HL-60 (cell line): ENCODE measurements at regions not wholly inside any gene's neighbourhood (a gene's known extent, or its start where the extent isn't known, plus 50 kb on each side); places are given as distances from the start of the nearest gene placed in this dataset.

ENCODE experiments used
- DNase-seq, 2 experiments: peaks; one replicate each; pipeline ENCODE4 v3.0.0-alpha.2; 2010 to 2020; ENCODE audit warnings: low read depth in 1 of 2, low spot score in 1 of 2
- H3K27ac ChIP-seq: fragments of 250-450 bp; sonication (Bioruptor Pico); replicated peaks from 2 replicates; pipeline ENCODE4 v1.5.1; 2020; ENCODE audit warnings: mild to moderate bottlenecking, moderate library complexity
- H3K27me3 ChIP-seq: fragments of 250-450 bp; sonication (Bioruptor Pico); 2 replicates; pipeline ENCODE4 v1.5.1; 2021; ENCODE audit warnings: mild to moderate bottlenecking, moderate library complexity; ENCODE audit not compliant: insufficient read depth, poor library complexity, severe bottlenecking
- H3K4me3 ChIP-seq: replicated peaks from 2 replicates; pipeline ENCODE4 v1.5.1; 2011; ENCODE audit warnings: mild to moderate bottlenecking, control low read depth, low read length; ENCODE audit not compliant: insufficient read depth
- GABPA ChIP-seq: IDR thresholded peaks from 2 replicates; pipeline ENCODE4 v1.6.1; 2012; ENCODE audit warnings: low read depth
- POLR2AphosphoS5 ChIP-seq: IDR thresholded peaks from 2 replicates; pipeline ENCODE4 v1.6.1; 2012; ENCODE audit warnings: low read depth
- REST ChIP-seq: IDR thresholded peaks from 2 replicates; pipeline ENCODE4 v1.6.1; 2012; ENCODE audit warnings: low read depth; ENCODE audit not compliant: insufficient replicate concordance
- SPI1 ChIP-seq: IDR thresholded peaks from 2 replicates; pipeline ENCODE4 v1.6.1; 2012; ENCODE audit warnings: low read depth, mild to moderate bottlenecking, borderline replicate concordance
- TF ChIP-seq, protein P1 (sequence below): IDR thresholded peaks from one replicate; pipeline ENCODE4 v1.5.1; 2011; ENCODE audit warnings: low read length, control low read depth, inconsistent platforms; ENCODE audit not compliant: insufficient read depth

GRCh38 chr18:38571651-38572050 is 1006.1 kb upstream of the CELF4 start:
- no peaks in the 10 kb centered on the region for H3K27me3 ChIP-seq
- H3K4me3 ChIP-seq = no peak overlapping the region
- no peak for DNase-seq
- no peak for TF ChIP-seq REST
- no peak for TF ChIP-seq SPI1
- no peak for TF ChIP-seq GABPA
- TF ChIP-seq POLR2AphosphoS5 = no peak
- TF ChIP-seq, protein P1, sequence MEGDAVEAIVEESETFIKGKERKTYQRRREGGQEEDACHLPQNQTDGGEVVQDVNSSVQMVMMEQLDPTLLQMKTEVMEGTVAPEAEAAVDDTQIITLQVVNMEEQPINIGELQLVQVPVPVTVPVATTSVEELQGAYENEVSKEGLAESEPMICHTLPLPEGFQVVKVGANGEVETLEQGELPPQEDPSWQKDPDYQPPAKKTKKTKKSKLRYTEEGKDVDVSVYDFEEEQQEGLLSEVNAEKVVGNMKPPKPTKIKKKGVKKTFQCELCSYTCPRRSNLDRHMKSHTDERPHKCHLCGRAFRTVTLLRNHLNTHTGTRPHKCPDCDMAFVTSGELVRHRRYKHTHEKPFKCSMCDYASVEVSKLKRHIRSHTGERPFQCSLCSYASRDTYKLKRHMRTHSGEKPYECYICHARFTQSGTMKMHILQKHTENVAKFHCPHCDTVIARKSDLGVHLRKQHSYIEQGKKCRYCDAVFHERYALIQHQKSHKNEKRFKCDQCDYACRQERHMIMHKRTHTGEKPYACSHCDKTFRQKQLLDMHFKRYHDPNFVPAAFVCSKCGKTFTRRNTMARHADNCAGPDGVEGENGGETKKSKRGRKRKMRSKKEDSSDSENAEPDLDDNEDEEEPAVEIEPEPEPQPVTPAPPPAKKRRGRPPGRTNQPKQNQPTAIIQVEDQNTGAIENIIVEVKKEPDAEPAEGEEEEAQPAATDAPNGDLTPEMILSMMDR = no peak
- H3K27ac ChIP-seq = no peak overlapping the region

DNA sequence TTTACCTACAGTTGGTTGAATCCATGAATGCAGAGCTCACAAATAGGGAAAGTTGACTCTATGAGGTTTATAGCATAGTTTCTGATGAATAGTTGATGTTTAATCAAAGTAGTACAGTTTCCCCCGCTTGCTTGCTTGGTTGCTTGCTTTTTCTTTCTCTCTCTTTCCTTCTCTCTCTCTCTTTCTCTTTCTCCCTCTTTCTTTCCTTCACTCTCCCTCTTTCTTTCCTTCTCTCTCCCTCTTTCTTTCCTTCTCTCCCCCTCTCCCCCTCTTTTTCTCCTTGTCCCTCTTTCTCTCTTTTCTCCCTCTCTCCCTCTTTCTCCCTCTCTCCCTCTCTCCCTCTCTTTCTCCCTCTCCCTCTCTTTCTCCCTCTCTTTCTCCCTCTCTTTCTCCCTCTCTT is 999.9 kb upstream of the CELF4 start:
- H3K27ac ChIP-seq = no peak overlapping the region
- no peaks in the 10 kb centered on the region for H3K27me3 ChIP-seq
- no peak overlapping the region for H3K4me3 ChIP-seq
- TF ChIP-seq, protein P1 = no peak
- TF ChIP-seq SPI1 (no peak), REST (no peak), POLR2AphosphoS5 (no peak), GABPA (no peak)
- DNase-seq = no peak

GRCh38 chr18:38563396-38563980 is 997.9 kb upstream of the CELF4 start:
- no peak overlapping the region for H3K4me3 ChIP-seq
- no peak for TF ChIP-seq GABPA
- TF ChIP-seq, protein P1 = no peak
- no peak for TF ChIP-seq POLR2AphosphoS5
- TF ChIP-seq SPI1 = no peak
- no peak for TF ChIP-seq REST
- H3K27me3 ChIP-seq = no peaks in the 10 kb centered on the region
- no peak overlapping the region for H3K27ac ChIP-seq
- no peak for DNase-seq
